ENCODE measurements at regions not wholly inside any gene's neighbourhood (a gene's known extent, or its start where the extent isn't known, plus 50 kb on each side); places are given as distances from the start of the nearest gene placed in this dataset.

DNA sequence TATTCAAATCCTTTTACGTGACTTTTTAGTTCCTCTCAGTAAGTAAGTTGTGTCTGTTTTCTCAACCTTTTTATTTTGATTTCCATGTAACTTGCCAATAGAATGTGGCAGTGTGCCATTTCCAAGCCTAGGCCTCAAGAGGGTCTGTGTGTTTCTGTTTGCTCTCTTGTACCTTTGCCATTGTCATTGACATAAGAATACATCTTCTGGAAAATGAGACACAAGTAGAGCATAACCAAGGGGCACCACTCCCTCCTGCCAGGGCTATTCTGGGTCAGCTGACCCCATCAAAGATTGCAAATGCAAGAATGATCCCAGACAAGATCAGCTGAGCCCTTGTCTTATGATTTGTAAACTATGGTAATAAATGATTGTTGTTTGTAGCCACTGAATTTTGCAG lies 524.0 kb downstream of the IPMK start:
- intact Hi-C loops (cut with DNase I), result no loop called here
- Histone ChIP-seq H3K9me3 (peaks cover 8% of the 10 kb centered on the region), H3K36me3 (ENCODE audit: insufficient read depth in 1 of 2, low read depth in 1 of 2) (no peaks in the 10 kb centered on the region), H3K27me3 (ENCODE audit: insufficient read depth in 3 of 3, low read length in 2 of 3) (no peaks in the 10 kb centered on the region), H3K4me1 (no peaks in the 10 kb centered on the region), H3K4me3 (no peak overlapping the region), H3K27ac (no peak overlapping the region)
- ATAC-seq (no peak), DNase-seq (no peak)
- TF ChIP-seq, protein P1, sequence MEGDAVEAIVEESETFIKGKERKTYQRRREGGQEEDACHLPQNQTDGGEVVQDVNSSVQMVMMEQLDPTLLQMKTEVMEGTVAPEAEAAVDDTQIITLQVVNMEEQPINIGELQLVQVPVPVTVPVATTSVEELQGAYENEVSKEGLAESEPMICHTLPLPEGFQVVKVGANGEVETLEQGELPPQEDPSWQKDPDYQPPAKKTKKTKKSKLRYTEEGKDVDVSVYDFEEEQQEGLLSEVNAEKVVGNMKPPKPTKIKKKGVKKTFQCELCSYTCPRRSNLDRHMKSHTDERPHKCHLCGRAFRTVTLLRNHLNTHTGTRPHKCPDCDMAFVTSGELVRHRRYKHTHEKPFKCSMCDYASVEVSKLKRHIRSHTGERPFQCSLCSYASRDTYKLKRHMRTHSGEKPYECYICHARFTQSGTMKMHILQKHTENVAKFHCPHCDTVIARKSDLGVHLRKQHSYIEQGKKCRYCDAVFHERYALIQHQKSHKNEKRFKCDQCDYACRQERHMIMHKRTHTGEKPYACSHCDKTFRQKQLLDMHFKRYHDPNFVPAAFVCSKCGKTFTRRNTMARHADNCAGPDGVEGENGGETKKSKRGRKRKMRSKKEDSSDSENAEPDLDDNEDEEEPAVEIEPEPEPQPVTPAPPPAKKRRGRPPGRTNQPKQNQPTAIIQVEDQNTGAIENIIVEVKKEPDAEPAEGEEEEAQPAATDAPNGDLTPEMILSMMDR (IDR thresholded peaks at IDR 0.05), result no peak
- 74 to 91% (median 87%) methylated on average over 1 of the region's 1 CpG for WGBS, 3 donors

DNA sequence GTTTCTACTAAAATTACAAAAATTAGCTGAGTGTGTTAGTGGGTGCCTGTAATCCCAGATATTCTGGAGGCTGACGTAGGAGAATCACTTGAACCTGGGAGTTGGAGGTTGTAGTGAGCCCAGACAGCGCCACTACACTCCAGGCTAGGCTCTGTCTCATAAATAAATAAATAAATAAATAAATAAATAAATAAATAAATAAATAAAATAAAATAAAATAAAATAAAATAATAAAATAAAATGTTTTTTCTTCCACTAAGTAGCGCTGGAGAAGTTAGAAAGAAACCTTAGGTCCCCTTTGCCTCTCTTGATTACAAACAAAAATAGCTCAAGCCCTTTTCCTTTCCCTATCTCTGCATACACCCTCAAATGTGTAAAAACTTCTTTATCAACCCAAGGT lies 525.9 kb downstream of the IPMK start:
- no peaks in the 10 kb centered on the region for H3K27me3 ChIP-seq (ENCODE audit: insufficient read depth in 3 of 3, low read length in 2 of 3)
- no peaks in the 10 kb centered on the region for H3K36me3 ChIP-seq (ENCODE audit: insufficient read depth in 1 of 2, low read depth in 1 of 2)
- peaks cover 3% of the 10 kb centered on the region for H3K9me3 ChIP-seq
- no peak for DNase-seq
- H3K27ac ChIP-seq, result no peak overlapping the region
- TF ChIP-seq, protein P1 (IDR thresholded peaks at IDR 0.05), result no peak
- intact Hi-C loops (cut with DNase I), result no loop called here
- WGBS, 3 donors, result 85 to 89% (median 88%) methylated on average over 3 of the region's 3 CpGs
- no peak overlapping the region for H3K4me3 ChIP-seq
- no peaks in the 10 kb centered on the region for H3K4me1 ChIP-seq
- ATAC-seq, result no peak

DNA sequence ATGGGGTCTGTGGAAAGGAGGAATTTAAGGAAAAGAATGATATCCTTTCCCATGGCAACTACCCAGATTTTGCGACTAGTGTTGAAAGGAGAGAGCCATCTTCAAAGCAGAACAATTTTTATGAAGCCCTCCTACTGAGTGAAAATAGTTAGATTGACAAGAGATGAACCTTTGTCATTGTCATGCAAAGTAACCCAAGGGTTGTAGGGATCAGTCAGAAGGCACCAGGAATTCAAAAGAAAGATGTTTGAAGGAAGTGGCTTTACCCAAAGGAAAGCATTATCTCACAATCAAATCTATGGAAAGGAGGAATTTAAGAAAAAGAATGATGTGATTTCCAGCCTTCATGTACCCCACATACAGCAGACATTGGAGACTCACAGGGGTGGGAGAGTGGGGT lies 544.4 kb downstream of the IPMK start:
- DNase-seq (no peak), ATAC-seq (no peak)
- Histone ChIP-seq H3K27me3 (ENCODE audit: insufficient read depth in 3 of 3, low read length in 2 of 3) (no peaks in the 10 kb centered on the region), H3K4me3 (no peak overlapping the region), H3K9me3 (no peaks in the 10 kb centered on the region), H3K27ac (no peak overlapping the region), H3K4me1 (no peaks in the 10 kb centered on the region), H3K36me3 (ENCODE audit: insufficient read depth in 1 of 2, low read depth in 1 of 2) (no peaks in the 10 kb centered on the region)
- 58 to 74% (median 61%) methylated on average over 1 of the region's 1 CpG for WGBS, 3 donors
- TF ChIP-seq, protein P1 (IDR thresholded peaks at IDR 0.05), result no peak
- intact Hi-C loops (cut with DNase I), result no loop called here

DNA sequence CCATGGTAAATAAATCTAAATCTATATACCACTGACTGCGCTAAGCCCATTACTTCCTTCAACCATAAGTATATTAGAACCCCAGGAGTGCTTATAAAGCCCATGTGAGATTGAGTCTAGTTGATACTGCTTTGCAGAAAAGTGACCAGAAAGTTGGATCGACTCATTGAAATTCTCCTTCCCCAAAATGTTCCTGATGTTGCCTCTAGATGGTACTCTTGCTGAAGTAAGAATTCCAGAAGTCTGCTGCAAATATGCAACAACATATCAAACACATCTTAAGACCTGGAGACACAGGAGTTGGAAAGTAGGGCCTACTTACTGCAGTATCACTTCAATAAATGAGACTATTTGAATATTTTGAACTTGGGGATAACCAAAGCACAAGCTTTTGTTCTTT lies 550.8 kb downstream of the IPMK start:
- no peak for DNase-seq
- Histone ChIP-seq H3K27me3 (ENCODE audit: insufficient read depth in 3 of 3, low read length in 2 of 3) (no peaks in the 10 kb centered on the region), H3K9me3 (no peaks in the 10 kb centered on the region), H3K36me3 (ENCODE audit: insufficient read depth in 1 of 2, low read depth in 1 of 2) (no peaks in the 10 kb centered on the region), H3K27ac (no peak overlapping the region), H3K4me1 (no peaks in the 10 kb centered on the region), H3K4me3 (no peak overlapping the region)
- ATAC-seq, result no peak
- TF ChIP-seq, protein P1 (IDR thresholded peaks at IDR 0.05), result no peak
- 57 to 69% (median 62%) methylated on average over 2 of the region's 2 CpGs for WGBS, 3 donors
- intact Hi-C loops (cut with DNase I), result no loop called here

DNA sequence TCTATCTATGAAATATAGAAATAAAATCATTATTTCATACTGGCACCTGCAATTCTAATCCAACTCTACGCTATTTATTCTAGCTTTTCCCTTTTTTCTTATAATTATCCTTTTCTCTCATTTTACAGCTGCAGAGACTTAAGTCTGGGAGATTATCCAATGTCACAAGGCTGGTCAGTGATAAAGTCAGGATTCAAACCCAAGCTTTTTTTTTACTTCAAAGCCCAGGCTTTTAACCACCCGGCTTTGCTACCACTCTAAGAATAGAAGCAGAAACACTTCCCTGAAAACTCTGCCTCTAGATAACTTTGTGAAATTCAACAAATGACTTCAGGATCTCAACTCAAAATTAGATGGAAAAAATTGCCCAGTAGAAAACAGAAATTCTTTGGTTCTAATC lies 552.5 kb downstream of the IPMK start:
- Histone ChIP-seq H3K4me1 (no peaks in the 10 kb centered on the region), H3K4me3 (no peak overlapping the region), H3K27me3 (ENCODE audit: insufficient read depth in 3 of 3, low read length in 2 of 3) (no peaks in the 10 kb centered on the region), H3K36me3 (ENCODE audit: insufficient read depth in 1 of 2, low read depth in 1 of 2) (no peaks in the 10 kb centered on the region), H3K9me3 (no peaks in the 10 kb centered on the region), H3K27ac (no peak overlapping the region)
- TF ChIP-seq, protein P1 (IDR thresholded peaks at IDR 0.05), result no peak
- intact Hi-C loops (cut with DNase I), result no loop called here
- no peak for DNase-seq
- 52 to 56% (median 54%) methylated on average over 2 of the region's 2 CpGs for WGBS, 3 donors
- no peak for ATAC-seq
